HCT116 (cell line): ENCODE measurements at regions not wholly inside any gene's neighbourhood (a gene's known extent, or its start where the extent isn't known, plus 50 kb on each side); places are given as distances from the start of the nearest gene placed in this dataset.

Experiments
- CTCF ChIP-seq, 3 experiments: fragments of 200-600 bp in 1 of 3; sonication (generic) in 1 of 3; IDR thresholded peaks in 2 of 3; conservative IDR thresholded peaks in 1 of 3; 2 replicates each; pipeline ENCODE4 v1.5.1; 2012 to 2017; ENCODE audit warnings: low read depth in 2 of 3, low read length in 2 of 3, antibody characterized with exemption in 1 of 3, borderline replicate concordance in 1 of 3, control low read depth in 1 of 3, mild to moderate bottlenecking in 1 of 3, mixed read lengths in 1 of 3, mixed run types in 1 of 3, moderate library complexity in 1 of 3; ENCODE audit not compliant: insufficient read depth in 1 of 3
- TCF7L2 ChIP-seq: IDR thresholded peaks from 2 replicates; pipeline ENCODE4 v1.7.0; 2011; ENCODE audit warnings: borderline replicate concordance, inconsistent platforms; ENCODE audit not compliant: insufficient read depth, insufficient read length; ENCODE audit errors: extremely low read depth

- TF ChIP-seq TCF7L2 (no peak), CTCF (IDR thresholded peaks at IDR 0.05 in 2 of 3, conservative IDR thresholded peaks at IDR 0.05 in 1 of 3; ENCODE audit: borderline replicate concordance in 1 of 3, insufficient read depth in 1 of 3, low read depth in 2 of 3, low read length in 2 of 3) (no peak)
These were observed 261.5 kb upstream of the KCNMB2 start for GRCh38 chr3:178274711-178275110.
